H1 (cell line): ENCODE measurements at regions not wholly inside any gene's neighbourhood (a gene's known extent, or its start where the extent isn't known, plus 50 kb on each side); places are given as distances from the start of the nearest gene placed in this dataset.

Experiments
- CTCF ChIA-PET: fragments of 300-600 bp; sonication (Branson Sonifier 250); formaldehyde crosslinking; loops from one replicate; lab custom pipeline; 2021; ENCODE audit not compliant: partially characterized antibody; lab: Charles Lee
- POLR2A ChIA-PET: fragments of 300-600 bp; sonication (Branson Sonifier 250); formaldehyde crosslinking; loops from one replicate; lab custom pipeline; 2021; ENCODE audit warnings: inconsistent platforms; ENCODE audit not compliant: partially characterized antibody; lab: Charles Lee
- DNase-seq, 2 experiments: peaks; one replicate each; pipeline versions ENCODE4 v3.0.0 to v3.0.0-alpha.2; 2010 to 2022; ENCODE audit warnings: low spot score in 2 of 2, low read depth in 1 of 2, mixed read lengths in 1 of 2
- FAIRE-seq: peaks from 2 replicates; lab custom pipeline; 2011; peaks lifted over from hg19 to GRCh38; lab: Jason Lieb, UNC
- H2AFZ ChIP-seq: 2 replicates; pipeline ENCODE4 v1.8.1; 2012; ENCODE audit warnings: low read length, inconsistent platforms
- H2AK5ac ChIP-seq: 2 replicates; pipeline ENCODE4 v1.6.1; 2013; ENCODE audit warnings: low read depth, low read length
- H2BK120ac ChIP-seq: replicated peaks from 2 replicates; pipeline ENCODE3; 2013; ENCODE audit warnings: low read depth, low read length, inconsistent platforms
- H2BK12ac ChIP-seq: 2 replicates; pipeline ENCODE4 v1.6.1; 2013; ENCODE audit warnings: low read depth, low read length
- H2BK15ac ChIP-seq: 2 replicates; pipeline ENCODE4 v1.6.1; 2013; ENCODE audit warnings: low read length
- H2BK20ac ChIP-seq: 2 replicates; pipeline ENCODE4 v1.6.1; 2013; ENCODE audit warnings: low read length
- H2BK5ac ChIP-seq: 2 replicates; pipeline ENCODE4 v1.6.1; 2013; ENCODE audit warnings: low read depth, low read length
- H3K14ac ChIP-seq: 2 replicates; pipeline ENCODE4 v1.6.1; 2013; ENCODE audit warnings: inconsistent platforms; ENCODE audit not compliant: insufficient read length
- H3K18ac ChIP-seq: 2 replicates; pipeline ENCODE4 v1.6.1; 2013; ENCODE audit warnings: low read length; ENCODE audit errors: extremely low read depth
- H3K23ac ChIP-seq: 2 replicates; pipeline ENCODE4 v1.6.1; 2013; ENCODE audit warnings: inconsistent platforms; ENCODE audit not compliant: insufficient read length
- H3K23me2 ChIP-seq: 2 replicates; pipeline ENCODE4 v1.6.1; 2013; ENCODE audit warnings: low read depth, low read length
- H3K27ac ChIP-seq: 2 replicates; pipeline ENCODE4 v1.6.1; 2011; ENCODE audit warnings: low read depth, low read length, inconsistent platforms
- H3K27me3 ChIP-seq, 4 experiments: replicated peaks in 1 of 4; 1 replicate in 1 of 4; 2 replicates in 3 of 4; pipeline versions ENCODE4 v1.6.1 to v1.8.1; 2011 to 2013; ENCODE audit warnings: low read length in 3 of 4, mild to moderate bottlenecking in 3 of 4, inconsistent platforms in 2 of 4, mixed read lengths in 2 of 4, moderate library complexity in 1 of 4; ENCODE audit not compliant: control insufficient read depth in 3 of 4, insufficient read depth in 3 of 4; ENCODE audit errors: extremely low read depth in 1 of 4
- H3K36me3 ChIP-seq, 4 experiments: 2 replicates each; pipeline versions ENCODE4 v1.6.1 to v1.8.1; 2011 to 2013; ENCODE audit warnings: mild to moderate bottlenecking in 4 of 4, low read length in 3 of 4, moderate library complexity in 2 of 4, control low read depth in 1 of 4, inconsistent platforms in 1 of 4; ENCODE audit not compliant: insufficient read depth in 4 of 4, control insufficient read depth in 2 of 4
- H3K4ac ChIP-seq: replicated peaks from 2 replicates; pipeline ENCODE3; 2013; ENCODE audit warnings: low read length, low read depth, mixed read lengths, inconsistent platforms; ENCODE audit not compliant: insufficient read length
- H3K4me1 ChIP-seq, 4 experiments: replicated peaks in 1 of 4; 1 replicate in 1 of 4; 2 replicates in 3 of 4; pipeline versions ENCODE4 v1.6.1 to v1.8.1; 2011 to 2013; ENCODE audit warnings: low read length in 3 of 4, inconsistent platforms in 2 of 4, mixed read lengths in 1 of 4; ENCODE audit not compliant: insufficient read depth in 4 of 4, control insufficient read depth in 3 of 4
- H3K4me2 ChIP-seq, 2 experiments: 2 replicates each; pipeline versions ENCODE4 v1.6.1 to v1.8.1; 2011 to 2013; ENCODE audit warnings: low read depth in 2 of 2, low read length in 2 of 2, control low read depth in 1 of 2, inconsistent platforms in 1 of 2, mild to moderate bottlenecking in 1 of 2; ENCODE audit not compliant: insufficient read depth in 1 of 2
- H3K4me3 ChIP-seq, 4 experiments: fragments of 200-600, 300-600 bp in 1 of 4; sonication (generic), shearing (Covaris generic), sonication (Bioruptor Twin) in 1 of 4; 2 replicates each; pipeline versions ENCODE4 v1.5.1 to v1.8.1; 2011 to 2016; ENCODE audit warnings: low read length in 4 of 4, low read depth in 3 of 4, control low read depth in 2 of 4, inconsistent platforms in 2 of 4, mild to moderate bottlenecking in 2 of 4, mixed read lengths in 1 of 4, moderate library complexity in 1 of 4; ENCODE audit not compliant: insufficient read depth in 2 of 4; ENCODE audit errors: extremely low read depth in 1 of 4
- H3K56ac ChIP-seq: replicated peaks from 2 replicates; pipeline ENCODE3; 2013; ENCODE audit warnings: low read depth, mild to moderate bottlenecking, mixed read lengths, low read length, inconsistent platforms; ENCODE audit not compliant: insufficient read length
- H3K79me1 ChIP-seq: 2 replicates; pipeline ENCODE4 v1.6.1; 2013; ENCODE audit warnings: low read depth, low read length, control low read depth
- H3K79me2 ChIP-seq, 2 experiments: 2 replicates each; pipeline versions ENCODE4 v1.6.1 to v1.8.1; 2012 to 2013; ENCODE audit warnings: low read length in 2 of 2, mild to moderate bottlenecking in 2 of 2, inconsistent platforms in 1 of 2; ENCODE audit not compliant: insufficient read depth in 2 of 2, control insufficient read depth in 1 of 2
- H3K9ac ChIP-seq, 4 experiments: replicated peaks in 1 of 4; 1 replicate in 1 of 4; 2 replicates in 3 of 4; pipeline versions ENCODE4 v1.6.1 to v1.8.1; 2011 to 2013; ENCODE audit warnings: low read depth in 3 of 4, low read length in 3 of 4, control low read depth in 2 of 4, mild to moderate bottlenecking in 2 of 4, moderate library complexity in 2 of 4, inconsistent platforms in 1 of 4; ENCODE audit errors: extremely low read depth in 1 of 4
- H3K9me3 ChIP-seq, 2 experiments: 2 replicates each; pipeline versions ENCODE4 v1.6.1 to v1.8.1; 2012 to 2013; ENCODE audit warnings: mild to moderate bottlenecking in 2 of 2, moderate library complexity in 2 of 2, control low read depth in 1 of 2, inconsistent platforms in 1 of 2, low read depth in 1 of 2, low read length in 1 of 2, mixed read lengths in 1 of 2; ENCODE audit not compliant: insufficient read depth in 2 of 2
- H4K20me1 ChIP-seq, 2 experiments: replicated peaks in 1 of 2; 2 replicates each; pipeline versions ENCODE3 to v1.8.1; 2011 to 2013; ENCODE audit warnings: inconsistent platforms in 2 of 2, low read length in 2 of 2, mild to moderate bottlenecking in 1 of 2; ENCODE audit not compliant: insufficient read depth in 2 of 2, control insufficient read depth in 1 of 2
- H4K5ac ChIP-seq: 2 replicates; pipeline ENCODE4 v1.6.1; 2013; ENCODE audit warnings: low read length, low read depth, mixed read lengths, inconsistent platforms; ENCODE audit not compliant: insufficient read length
- H4K8ac ChIP-seq: 2 replicates; pipeline ENCODE4 v1.8.0; 2013; ENCODE audit warnings: mild to moderate bottlenecking, moderate library complexity, low read length, inconsistent platforms; ENCODE audit not compliant: insufficient read depth; ENCODE audit errors: extremely low read depth
- H4K91ac ChIP-seq: replicated peaks from 2 replicates; pipeline ENCODE3; 2013; ENCODE audit warnings: low read length, mixed read lengths, inconsistent platforms; ENCODE audit not compliant: insufficient read length
- CBX8 ChIP-seq: fragments of 300-800, 300-1000 bp; sonication (generic); IDR thresholded peaks from 2 replicates; pipeline ENCODE4 v1.7.1; 2016; ENCODE audit warnings: low read depth, low read length, borderline replicate concordance
- CREB1 ChIP-seq: IDR thresholded peaks from 2 replicates; pipeline ENCODE4 v1.6.1; 2012; ENCODE audit warnings: inconsistent platforms
- GABPA ChIP-seq: IDR thresholded peaks from 2 replicates; pipeline ENCODE4 v1.6.1; 2011; ENCODE audit warnings: mild to moderate bottlenecking, low read length, moderate library complexity, borderline replicate concordance; ENCODE audit not compliant: insufficient read depth
- MAX ChIP-seq: IDR thresholded peaks from 2 replicates; pipeline ENCODE4 v1.6.1; 2012; ENCODE audit warnings: inconsistent platforms
- POLR2AphosphoS5 ChIP-seq: IDR thresholded peaks from 2 replicates; pipeline ENCODE4 v1.6.1; 2011; ENCODE audit warnings: low read depth, low read length
- SAP30 ChIP-seq: fragments of 300-600 bp; sonication (generic); IDR thresholded peaks from 2 replicates; pipeline ENCODE4 v1.7.1; 2012; ENCODE audit warnings: low read length, moderate library complexity, mild to moderate bottlenecking, inconsistent platforms; ENCODE audit not compliant: insufficient read depth, insufficient replicate concordance
- SIRT6 ChIP-seq: IDR thresholded peaks from one replicate; pipeline ENCODE4 v1.7.1; 2012; ENCODE audit warnings: low read length, inconsistent platforms
- TCF12 ChIP-seq: IDR thresholded peaks from 2 replicates; pipeline ENCODE4 v1.6.1; 2011; ENCODE audit warnings: low read depth, mild to moderate bottlenecking, low read length
- ZNF274 ChIP-seq: IDR thresholded peaks from 2 replicates; pipeline ENCODE4 v1.7.0; 2012; ENCODE audit warnings: low read length, borderline replicate concordance; ENCODE audit errors: extremely low read depth
- WGBS, 2 experiments: shearing (Covaris generic) in 1 of 2; methylation state at CpG; one replicate each; pipeline versions ENCODE4 v1.1.6 to v1.1.7; 2013 to 2015; ENCODE audit warnings: low lambda C conversion rate in 2 of 2, mixed read lengths in 2 of 2, inconsistent platforms in 1 of 2, low coverage in 1 of 2, missing lambda C conversion rate in 1 of 2; ENCODE audit not compliant: insufficient replicate concordance in 2 of 2, insufficient coverage in 1 of 2, insufficient read length in 1 of 2; ENCODE audit errors: extremely low coverage in 1 of 2, missing lambda C conversion rate in 1 of 2; 5-methylcytosine and 5-hydroxymethylcytosine counted together

- no peak overlapping the region for H3K27ac ChIP-seq
- TF ChIP-seq GABPA (no peak), TCF12 (no peak), POLR2AphosphoS5 (no peak), SAP30 (no peak), MAX (no peak), ZNF274 (no peak), CREB1 (no peak), SIRT6 (no peak), CBX8 (no peak)
- FAIRE-seq (no peak), DNase-seq (no peak)
- no peak overlapping the region for H3K4me2 ChIP-seq
- H2BK15ac ChIP-seq, result no peak overlapping the region
- H3K27me3 ChIP-seq, result no peaks in the 10 kb centered on the region
- no peak overlapping the region for H3K14ac ChIP-seq
- H3K18ac ChIP-seq, result no peak overlapping the region
- no peak overlapping the region for H2BK120ac ChIP-seq
- no peak overlapping the region for H2AFZ ChIP-seq
- no peaks in the 10 kb centered on the region for H3K23me2 ChIP-seq
- H3K56ac ChIP-seq, result no peak overlapping the region
- H4K5ac ChIP-seq, result no peak overlapping the region
- no peak overlapping the region for H4K8ac ChIP-seq
- no peak overlapping the region for H3K4me3 ChIP-seq
- no peaks in the 10 kb centered on the region for H3K79me2 ChIP-seq
- no peak overlapping the region for H2AK5ac ChIP-seq
- no peaks in the 10 kb centered on the region for H3K4me1 ChIP-seq
- WGBS, 2 experiments, result 96% methylated on average over 1 of the region's 1 CpG; no CpG with 5 or more reads in 1 of the 2 experiments
- H4K91ac ChIP-seq, result no peak overlapping the region
- no peak overlapping the region for H3K9ac ChIP-seq
- ChIA-PET CTCF (no interaction called here), POLR2A (no interaction called here)
- no peak overlapping the region for H3K23ac ChIP-seq
- H3K9me3 ChIP-seq, result no peaks in the 10 kb centered on the region
- no peak overlapping the region for H2BK20ac ChIP-seq
- no peak overlapping the region for H2BK12ac ChIP-seq
- no peaks in the 10 kb centered on the region for H3K79me1 ChIP-seq
- no peak overlapping the region for H2BK5ac ChIP-seq
- H3K4ac ChIP-seq, result no peak overlapping the region
- H4K20me1 ChIP-seq, result no peaks in the 10 kb centered on the region
- H3K36me3 ChIP-seq, result no peaks in the 10 kb centered on the region
Observed at GRCh38 chr5:106047341-106047740, 1623.4 kb downstream of the EFNA5 start.
